DOHH2 (cell line): ENCODE measurements at regions not wholly inside any gene's neighbourhood (a gene's known extent, or its start where the extent isn't known, plus 50 kb on each side); places are given as distances from the start of the nearest gene placed in this dataset.

ENCODE experiments used
- H3F3A ChIP-seq: fragments of 200-600 bp; sonication (generic), shearing (Covaris generic); 2 replicates; pipeline ENCODE4 v1.6.0; 2016; ENCODE audit warnings: antibody characterized with exemption, mild to moderate bottlenecking; ENCODE audit not compliant: control insufficient read depth, insufficient read depth
- H3K27ac ChIP-seq: fragments of 200-600 bp; sonication (generic); 2 replicates; pipeline ENCODE4 v1.5.1; 2014; ENCODE audit warnings: low read depth, mild to moderate bottlenecking, low read length, moderate library complexity
- H3K27me3 ChIP-seq: fragments of 200-600 bp; sonication (generic); 2 replicates; pipeline ENCODE4 v1.6.1; 2014; ENCODE audit warnings: mild to moderate bottlenecking, low read length, mixed read lengths; ENCODE audit not compliant: control insufficient read depth
- H3K36me3 ChIP-seq: fragments of 200-600 bp; sonication (generic); 2 replicates; pipeline ENCODE4 v1.6.1; 2014; ENCODE audit warnings: mild to moderate bottlenecking, low read length, moderate library complexity, mixed read lengths; ENCODE audit not compliant: control insufficient read depth
- H3K4me1 ChIP-seq: fragments of 200-600 bp; sonication (generic); 2 replicates; pipeline ENCODE4 v1.6.1; 2014; ENCODE audit warnings: mild to moderate bottlenecking, low read length, mixed read lengths; ENCODE audit not compliant: control insufficient read depth
- H3K4me2 ChIP-seq: fragments of 200-600 bp; sonication (generic); 2 replicates; pipeline ENCODE4 v1.6.0; 2014; ENCODE audit warnings: mild to moderate bottlenecking, low read length, moderate library complexity
- H3K4me3 ChIP-seq: fragments of 200-600 bp; sonication (generic); 2 replicates; pipeline ENCODE4 v1.5.1; 2014; ENCODE audit warnings: mild to moderate bottlenecking, low read length, mixed read lengths
- H3K79me2 ChIP-seq: fragments of 200-600 bp; sonication (generic); 2 replicates; pipeline ENCODE4 v1.6.1; 2014; ENCODE audit warnings: mild to moderate bottlenecking, low read length, mixed read lengths; ENCODE audit not compliant: control insufficient read depth
- H3K9me2 ChIP-seq: fragments of 200-600 bp; sonication (generic); replicated peaks from 2 replicates; pipeline ENCODE4 v1.6.1; 2014; ENCODE audit warnings: mild to moderate bottlenecking, low read length, mixed read lengths; ENCODE audit not compliant: control insufficient read depth
- H3K9me3 ChIP-seq: fragments of 200-600 bp; sonication (generic); 2 replicates; pipeline ENCODE4 v1.6.1; 2014; ENCODE audit warnings: antibody characterized with exemption, low read length, mixed read lengths; ENCODE audit not compliant: control insufficient read depth, insufficient read depth
- H4K20me1 ChIP-seq: fragments of 200-600 bp; sonication (generic); 2 replicates; pipeline ENCODE4 v1.6.0; 2014; ENCODE audit warnings: low read depth, mild to moderate bottlenecking, antibody characterized with exemption, low read length, moderate library complexity; ENCODE audit not compliant: control insufficient read depth, insufficient read depth
- CTCF ChIP-seq: fragments of 200-600 bp; sonication (generic); IDR thresholded peaks from one replicate; pipeline ENCODE4 v1.5.1; 2014; ENCODE audit warnings: antibody characterized with exemption, mild to moderate bottlenecking, low read depth, low read length; ENCODE audit not compliant: poor library complexity, severe bottlenecking
- EZH2phosphoT487 ChIP-seq: fragments of 200-600 bp; sonication (generic); IDR thresholded peaks from 2 replicates; pipeline ENCODE4 v1.6.1; 2017; ENCODE audit warnings: borderline replicate concordance, mild to moderate bottlenecking, antibody characterized with exemption, low read length, moderate library complexity, mixed read lengths

DNA sequence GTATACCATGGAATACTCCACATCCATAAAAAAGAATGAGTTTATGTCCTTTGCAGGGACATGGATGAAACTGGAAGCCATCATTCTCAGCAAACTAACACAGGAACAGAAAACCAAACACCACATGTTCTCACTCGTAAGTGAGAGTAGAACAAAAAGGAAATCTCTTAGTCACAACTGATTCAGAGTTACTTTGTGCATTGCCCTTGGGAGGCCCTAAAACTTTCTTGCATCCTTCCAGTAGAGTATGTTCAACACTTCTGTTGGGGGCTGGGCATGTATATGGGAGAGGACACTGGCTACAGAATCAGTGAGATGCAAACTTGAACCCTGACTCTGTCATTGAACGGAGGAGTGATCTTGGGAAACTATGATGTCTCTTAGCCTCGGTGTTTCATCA, 147.4 kb upstream of the IRX5 start:
- H3K9me2 ChIP-seq = no peaks in the 10 kb centered on the region

DNA sequence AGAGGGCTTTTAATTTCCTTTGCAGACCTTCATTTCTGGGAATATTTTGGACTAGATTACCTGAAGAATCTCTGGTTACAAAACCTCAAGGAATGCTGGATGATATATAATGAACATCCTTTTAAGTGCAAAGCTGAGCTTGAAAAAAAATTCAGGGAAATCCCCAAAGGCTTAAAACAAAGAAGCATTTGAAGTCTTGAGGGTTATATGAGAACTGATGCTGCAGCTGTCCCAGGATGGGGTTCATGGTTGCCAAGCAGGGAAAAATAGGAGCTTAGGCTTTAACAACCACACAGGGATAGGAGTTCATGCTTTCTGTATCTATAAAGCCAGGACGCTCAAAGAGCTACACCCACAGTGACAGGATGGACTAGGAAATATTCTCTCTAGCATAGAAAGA, 150.4 kb upstream of the IRX5 start:
- Histone ChIP-seq H3K79me2 (no peaks in the 10 kb centered on the region), H3K4me2 (no peak overlapping the region), H3K27ac (no peak overlapping the region), H3K36me3 (no peaks in the 10 kb centered on the region), H3K9me2 (no peaks in the 10 kb centered on the region), H4K20me1 (no peaks in the 10 kb centered on the region), H3K4me1 (no peaks in the 10 kb centered on the region), H3F3A (no peaks in the 10 kb centered on the region), H3K4me3 (no peak overlapping the region), H3K27me3 (no peaks in the 10 kb centered on the region), H3K9me3 (no peaks in the 10 kb centered on the region)
- TF ChIP-seq EZH2phosphoT487 = no peak
- no peak for TF ChIP-seq CTCF

More for the DNA sequence above, 147.4 kb upstream of the IRX5 start:
- Histone ChIP-seq H3K4me3 (no peak overlapping the region), H3K4me2 (no peak overlapping the region), H3K9me3 (no peaks in the 10 kb centered on the region), H3K36me3 (no peaks in the 10 kb centered on the region), H3F3A (no peaks in the 10 kb centered on the region), H3K4me1 (no peaks in the 10 kb centered on the region), H4K20me1 (no peaks in the 10 kb centered on the region), H3K27me3 (no peaks in the 10 kb centered on the region), H3K27ac (no peak overlapping the region), H3K79me2 (no peaks in the 10 kb centered on the region)
- no peak for TF ChIP-seq EZH2phosphoT487
- no peak for TF ChIP-seq CTCF

DNA sequence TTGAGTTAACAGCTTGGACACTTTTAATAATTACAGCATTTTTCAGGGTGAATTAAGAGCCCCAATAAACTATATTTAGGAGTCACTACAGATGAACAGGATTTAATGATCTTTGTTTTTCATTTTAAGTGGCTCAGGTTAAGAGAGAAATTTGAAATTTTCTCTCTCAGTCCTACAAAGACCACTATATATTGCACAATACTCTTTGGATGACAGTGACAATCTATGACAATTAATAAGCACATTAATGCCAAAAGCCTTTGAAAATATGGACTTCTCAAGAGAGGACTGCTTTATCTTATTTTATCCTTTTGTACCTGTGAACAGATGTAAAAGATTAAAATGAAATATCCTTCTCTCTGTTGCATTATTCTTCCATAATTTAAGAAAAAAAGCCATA, 151.1 kb upstream of the IRX5 start:
- H3K27ac ChIP-seq = no peak overlapping the region
- no peaks in the 10 kb centered on the region for H3K4me1 ChIP-seq
- TF ChIP-seq CTCF = no peak
- no peak for TF ChIP-seq EZH2phosphoT487
- no peak overlapping the region for H3K4me3 ChIP-seq
- H3K9me2 ChIP-seq = no peaks in the 10 kb centered on the region
- H3K9me3 ChIP-seq = no peaks in the 10 kb centered on the region
- no peaks in the 10 kb centered on the region for H3K27me3 ChIP-seq
- H3K36me3 ChIP-seq = no peaks in the 10 kb centered on the region
- no peaks in the 10 kb centered on the region for H3F3A ChIP-seq
- H3K4me2 ChIP-seq = no peak overlapping the region
- no peaks in the 10 kb centered on the region for H3K79me2 ChIP-seq
- no peaks in the 10 kb centered on the region for H4K20me1 ChIP-seq

- Histone ChIP-seq H3K79me2 (no peaks in the 10 kb centered on the region), H3K4me1 (no peaks in the 10 kb centered on the region), H3F3A (no peaks in the 10 kb centered on the region), H3K9me3 (no peaks in the 10 kb centered on the region), H4K20me1 (no peaks in the 10 kb centered on the region), H3K4me3 (no peak overlapping the region), H3K9me2 (no peaks in the 10 kb centered on the region), H3K27ac (no peak overlapping the region), H3K27me3 (no peaks in the 10 kb centered on the region), H3K36me3 (no peaks in the 10 kb centered on the region), H3K4me2 (no peak overlapping the region)
- TF ChIP-seq EZH2phosphoT487 = no peak
- no peak for TF ChIP-seq CTCF
These were observed 155.9 kb upstream of the IRX5 start for GRCh38 chr16:54774768-54775167.
